ENCODE measurements at regions not wholly inside any gene's neighbourhood (a gene's known extent, or its start where the extent isn't known, plus 50 kb on each side); places are given as distances from the start of the nearest gene placed in this dataset.

DNA sequence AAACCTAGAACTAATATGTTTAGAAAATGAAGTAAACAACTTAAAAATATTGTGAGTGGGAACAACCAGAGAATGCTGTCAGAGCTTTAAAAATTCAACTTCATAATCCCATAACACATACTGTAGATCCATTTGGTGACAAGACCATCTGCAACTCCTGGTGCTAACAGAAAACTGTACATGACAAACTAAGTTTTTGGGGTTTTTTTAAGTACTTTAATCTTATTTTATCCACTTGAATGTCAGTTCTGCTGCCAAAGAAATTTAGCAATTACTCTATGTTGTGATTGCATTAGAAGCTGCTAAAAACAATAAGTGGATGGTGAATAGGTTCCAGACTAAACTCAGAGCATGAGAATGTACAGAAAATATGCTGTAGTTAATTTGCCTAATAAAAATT lies 345.4 kb downstream of the COL12A1 start:
- no peak for TF ChIP-seq JUND (IDR thresholded peaks at IDR 0.05; ENCODE audit: low read depth)
- DNase-seq (ENCODE audit: low read depth in 1 of 2, low spot score in 1 of 2): no peak
- in situ Hi-C loops (cut with HindIII; ENCODE audit: low pct_unique_long_range_greater_than_20kb, low sequenced_read_pairs): no loop called here

DNA sequence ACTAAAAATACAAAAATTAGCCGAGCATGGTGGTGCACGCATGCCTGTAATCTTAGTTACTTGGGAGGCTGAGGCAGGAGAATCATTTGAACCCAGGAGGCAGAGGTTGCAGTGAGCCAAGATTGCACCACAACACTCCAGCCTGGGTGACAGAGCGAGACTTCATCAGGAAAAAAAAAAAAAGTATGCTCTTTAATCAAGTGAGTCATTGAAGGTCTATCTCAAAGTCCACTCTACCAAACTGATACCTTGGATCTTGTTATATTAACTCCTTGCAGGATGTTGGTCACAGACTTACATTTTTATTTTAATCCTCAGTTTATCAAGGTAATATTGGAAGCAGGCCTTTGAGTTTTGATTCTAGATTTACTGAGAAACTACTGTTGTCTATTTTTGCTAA lies 348.7 kb downstream of the COL12A1 start:
- DNase-seq (ENCODE audit: low read depth in 1 of 2, low spot score in 1 of 2): no peak
- TF ChIP-seq JUND (IDR thresholded peaks at IDR 0.05; ENCODE audit: low read depth): no peak
- in situ Hi-C loops (cut with HindIII; ENCODE audit: low pct_unique_long_range_greater_than_20kb, low sequenced_read_pairs): no loop called here

DNA sequence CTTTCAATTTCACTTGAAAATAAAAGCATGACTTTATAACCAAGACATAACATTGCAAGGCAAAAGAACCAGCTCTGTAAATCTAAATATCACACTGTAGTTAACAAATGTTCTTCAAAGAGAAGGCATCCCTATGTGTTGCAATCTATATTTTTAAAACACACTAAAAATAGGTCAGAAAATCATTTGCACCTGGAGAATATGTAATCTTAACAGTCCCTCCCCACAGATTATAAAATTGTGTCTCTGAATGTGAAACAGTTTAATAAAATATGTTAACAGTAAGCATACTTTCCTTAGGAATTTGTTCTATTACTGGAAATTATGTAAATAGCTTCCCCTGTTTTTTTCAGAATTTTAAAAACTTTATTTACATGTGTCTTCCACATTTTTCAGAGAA lies 351.9 kb downstream of the COL12A1 start:
- no peak for DNase-seq (ENCODE audit: low read depth in 1 of 2, low spot score in 1 of 2)
- no peak for TF ChIP-seq JUND (IDR thresholded peaks at IDR 0.05; ENCODE audit: low read depth)
- in situ Hi-C loops (cut with HindIII; ENCODE audit: low pct_unique_long_range_greater_than_20kb, low sequenced_read_pairs): no loop called here

DNA sequence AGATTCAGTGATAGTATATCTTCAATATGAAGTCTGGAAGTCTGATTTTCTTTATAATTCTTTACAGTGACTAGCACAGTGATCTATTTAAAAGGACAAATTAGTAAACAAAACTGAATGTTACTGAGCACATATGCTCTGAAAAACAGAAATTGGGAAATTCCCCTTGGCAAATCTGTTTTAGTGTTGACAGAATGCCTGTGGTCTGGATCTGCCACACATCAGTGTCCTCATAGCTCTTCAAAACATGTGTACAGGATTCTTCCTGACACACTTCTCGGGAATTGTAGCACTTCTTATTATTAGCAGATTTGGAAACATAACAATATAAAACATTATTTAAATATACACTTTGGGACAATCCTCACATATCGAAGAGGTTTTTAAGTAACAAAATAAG lies 354.3 kb downstream of the COL12A1 start:
- no peak for DNase-seq (ENCODE audit: low read depth in 1 of 2, low spot score in 1 of 2)
- no peak for TF ChIP-seq JUND (IDR thresholded peaks at IDR 0.05; ENCODE audit: low read depth)
- in situ Hi-C loops (cut with HindIII; ENCODE audit: low pct_unique_long_range_greater_than_20kb, low sequenced_read_pairs): no loop called here

DNA sequence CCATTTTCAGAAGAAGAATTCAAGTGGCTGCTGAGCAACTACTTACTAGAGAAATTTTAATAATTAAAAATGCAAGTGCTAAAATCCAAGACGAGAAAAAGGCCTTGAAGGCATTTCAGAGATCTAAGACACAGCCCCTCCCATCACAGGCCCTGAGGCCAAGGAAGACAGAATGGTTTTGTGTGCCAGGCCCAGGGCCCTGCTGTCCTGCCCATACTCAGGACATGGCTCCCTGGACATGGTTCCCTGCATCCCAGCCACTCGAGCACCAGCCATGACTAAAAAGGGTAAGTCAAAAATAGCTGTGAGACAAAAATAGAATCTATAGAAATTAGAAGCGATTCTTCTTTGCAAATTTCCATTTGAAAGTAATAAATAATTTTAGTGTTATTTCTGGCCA lies 364.9 kb downstream of the COL12A1 start:
- in situ Hi-C loops (cut with HindIII; ENCODE audit: low pct_unique_long_range_greater_than_20kb, low sequenced_read_pairs): no loop called here
- DNase-seq (ENCODE audit: low read depth in 1 of 2, low spot score in 1 of 2): no peak
- no peak for TF ChIP-seq JUND (IDR thresholded peaks at IDR 0.05; ENCODE audit: low read depth)

DNA sequence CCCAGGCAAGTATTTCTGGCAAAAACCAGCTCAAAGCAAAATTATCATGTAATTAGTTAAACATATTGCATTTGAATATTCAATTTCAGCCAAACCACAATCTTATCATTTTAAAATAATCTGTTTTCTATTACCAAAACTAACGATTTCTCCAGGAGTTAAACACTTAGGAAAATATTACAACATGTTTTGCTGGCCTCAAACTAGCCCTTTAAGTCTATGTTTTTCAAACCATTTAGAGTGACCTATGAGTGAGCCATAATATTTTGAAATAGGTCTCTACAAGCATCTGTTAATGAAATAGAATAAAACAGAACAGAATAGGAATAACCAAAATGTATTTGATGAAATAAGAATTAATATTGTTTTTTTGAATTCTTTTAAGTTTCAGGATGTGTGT lies 370.9 kb downstream of the COL12A1 start:
- DNase-seq (ENCODE audit: low read depth in 1 of 2, low spot score in 1 of 2): no peak
- no peak for TF ChIP-seq JUND (IDR thresholded peaks at IDR 0.05; ENCODE audit: low read depth)
- in situ Hi-C loops (cut with HindIII; ENCODE audit: low pct_unique_long_range_greater_than_20kb, low sequenced_read_pairs): no loop called here

DNA sequence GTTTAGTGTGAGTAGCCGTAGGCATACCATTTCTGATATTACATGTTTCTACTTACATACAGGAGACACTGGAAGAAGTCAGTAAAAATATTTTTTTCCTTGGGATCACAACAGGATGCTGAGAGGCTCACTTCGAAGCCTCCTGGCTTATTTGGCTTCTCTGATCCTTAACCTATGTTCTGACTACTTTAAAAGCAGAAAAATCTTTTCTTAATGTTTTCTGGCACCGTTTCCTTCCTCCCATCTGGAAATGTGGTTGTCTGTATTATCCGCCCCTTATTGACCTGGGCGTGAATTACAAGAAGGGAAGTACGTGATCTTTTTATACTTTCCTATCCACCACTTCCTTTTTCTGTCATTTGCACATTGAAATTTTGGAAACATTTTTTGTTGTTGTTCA lies 379.6 kb downstream of the COL12A1 start:
- no peak for DNase-seq (ENCODE audit: low read depth in 1 of 2, low spot score in 1 of 2)
- TF ChIP-seq JUND (IDR thresholded peaks at IDR 0.05; ENCODE audit: low read depth): no peak
- in situ Hi-C loops (cut with HindIII; ENCODE audit: low pct_unique_long_range_greater_than_20kb, low sequenced_read_pairs): no loop called here

DNA sequence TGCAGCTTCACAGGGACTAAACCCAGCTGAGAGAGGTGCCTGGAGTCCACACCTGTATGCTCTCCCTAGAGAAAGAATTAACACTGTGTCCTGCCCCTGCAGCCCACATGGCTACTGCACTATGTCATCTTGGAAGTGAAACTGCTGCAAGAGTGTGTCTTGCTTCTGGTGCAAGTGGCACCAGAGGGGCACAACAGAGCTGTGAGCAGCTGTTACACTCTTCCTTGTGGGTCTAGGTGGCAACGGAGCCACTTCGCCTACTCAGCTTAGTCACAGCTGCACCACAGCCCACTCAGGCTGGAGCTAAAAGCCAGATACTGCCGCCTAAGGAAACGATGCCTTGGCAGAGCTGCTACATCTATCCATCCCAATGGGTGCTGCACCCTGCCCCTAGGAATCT lies 391.4 kb downstream of the COL12A1 start:
- in situ Hi-C loops (cut with HindIII; ENCODE audit: low pct_unique_long_range_greater_than_20kb, low sequenced_read_pairs): no loop called here
- no peak for TF ChIP-seq JUND (IDR thresholded peaks at IDR 0.05; ENCODE audit: low read depth)
- DNase-seq (ENCODE audit: low read depth in 1 of 2, low spot score in 1 of 2): no peak

DNA sequence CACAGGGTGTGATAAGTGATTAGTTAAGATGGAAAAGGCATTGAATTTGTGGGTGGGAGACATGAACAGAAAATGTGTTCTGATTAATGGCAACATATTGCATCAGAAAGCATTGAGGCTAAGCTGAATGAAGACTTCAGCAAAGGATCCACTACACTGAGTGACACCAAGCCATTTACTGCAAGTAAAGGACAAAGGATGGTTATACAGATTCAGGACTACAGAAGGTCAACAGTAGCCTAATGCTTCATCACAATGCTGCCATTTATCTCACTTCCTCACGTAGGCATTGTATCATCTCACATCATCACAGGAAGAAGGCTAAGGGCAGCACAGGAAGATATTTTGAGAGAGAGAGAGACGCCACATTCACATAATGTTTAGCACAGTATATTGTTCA lies 398.2 kb downstream of the COL12A1 start:
- no peak for TF ChIP-seq JUND (IDR thresholded peaks at IDR 0.05; ENCODE audit: low read depth)
- in situ Hi-C loops (cut with HindIII; ENCODE audit: low pct_unique_long_range_greater_than_20kb, low sequenced_read_pairs): no loop called here
- no peak for DNase-seq (ENCODE audit: low read depth in 1 of 2, low spot score in 1 of 2)

DNA sequence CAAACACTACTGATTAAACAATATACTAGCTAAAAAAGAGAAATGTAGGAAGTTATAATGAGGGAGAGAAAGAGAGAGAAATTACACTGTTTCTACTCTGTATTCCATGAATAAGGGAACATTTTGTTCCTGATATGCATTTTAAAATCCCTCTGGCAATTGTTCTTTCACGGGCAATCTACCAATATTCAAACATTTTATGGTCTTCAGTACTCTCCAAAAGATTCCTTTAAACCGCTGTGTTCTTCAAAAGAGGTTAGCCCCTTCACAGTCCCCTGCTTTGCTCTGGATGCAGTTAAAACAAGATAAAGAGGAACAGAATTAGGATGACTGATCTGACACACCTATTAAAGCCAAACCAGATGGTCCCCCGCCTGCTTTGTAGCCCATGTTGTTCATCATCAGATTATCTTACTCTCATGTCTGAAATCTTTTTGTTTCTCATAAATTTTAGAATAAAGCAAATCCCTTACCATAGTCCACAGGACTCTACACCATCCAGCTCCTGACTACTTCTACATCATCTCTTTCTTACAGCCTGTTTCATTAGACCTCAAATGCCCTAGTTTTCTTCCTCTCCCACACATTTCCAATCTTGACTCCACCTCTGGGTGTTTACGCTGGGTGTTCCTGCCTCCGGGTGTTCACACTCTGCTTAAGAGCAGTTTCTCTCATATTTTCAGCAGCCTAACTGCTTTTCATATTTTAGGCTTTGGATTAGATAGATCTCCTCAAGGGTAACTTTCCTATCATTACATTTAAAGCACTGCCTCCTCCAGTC lies 399.7 kb downstream of the COL12A1 start:
- in situ Hi-C loops (cut with HindIII; ENCODE audit: low pct_unique_long_range_greater_than_20kb, low sequenced_read_pairs): no loop called here
- no peak for DNase-seq (ENCODE audit: low read depth in 1 of 2, low spot score in 1 of 2)
- no peak for TF ChIP-seq JUND (IDR thresholded peaks at IDR 0.05; ENCODE audit: low read depth)

DNA sequence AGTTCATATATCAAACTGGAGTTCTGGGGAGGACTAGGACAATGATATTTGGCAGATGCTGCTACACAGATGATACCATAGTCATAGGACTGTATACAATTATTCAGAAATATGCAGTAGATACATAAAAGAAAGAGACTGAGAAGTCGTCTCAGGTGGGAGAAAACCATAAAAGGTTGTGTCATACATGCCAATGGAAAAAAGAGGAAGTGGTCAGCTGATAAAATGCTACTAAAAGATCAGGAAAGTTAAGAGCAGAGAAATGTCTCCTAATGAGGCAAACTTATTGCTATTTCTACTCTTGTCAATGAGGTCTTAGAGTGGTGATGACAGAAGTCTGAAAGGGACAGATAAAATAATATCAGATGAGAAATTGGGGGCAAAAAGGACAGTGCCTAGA lies 407.6 kb downstream of the COL12A1 start:
- DNase-seq (ENCODE audit: low read depth in 1 of 2, low spot score in 1 of 2): no peak
- no peak for TF ChIP-seq JUND (IDR thresholded peaks at IDR 0.05; ENCODE audit: low read depth)
- in situ Hi-C loops (cut with HindIII; ENCODE audit: low pct_unique_long_range_greater_than_20kb, low sequenced_read_pairs): no loop called here

DNA sequence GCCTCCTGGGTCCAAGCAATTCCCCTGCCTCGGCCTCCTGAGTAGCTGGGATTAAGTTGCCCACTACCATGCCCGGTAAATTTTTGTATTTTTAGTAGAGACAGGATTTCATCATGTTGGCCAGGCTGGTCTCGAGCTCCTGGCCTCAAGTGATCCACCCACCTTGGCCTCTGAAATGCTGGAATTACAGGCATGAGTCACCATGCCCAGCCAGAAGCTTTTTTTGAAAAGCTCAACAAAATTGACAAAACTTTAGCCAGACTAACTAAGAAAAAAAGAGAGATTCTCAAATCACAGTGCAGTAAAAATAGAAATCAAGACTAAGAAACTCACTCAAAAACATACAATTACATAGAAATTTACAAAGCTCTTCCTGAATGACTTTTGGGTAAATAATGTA lies 420.6 kb downstream of the COL12A1 start:
- in situ Hi-C loops (cut with HindIII; ENCODE audit: low pct_unique_long_range_greater_than_20kb, low sequenced_read_pairs): no loop called here
- no peak for DNase-seq (ENCODE audit: low read depth in 1 of 2, low spot score in 1 of 2)
- no peak for TF ChIP-seq JUND (IDR thresholded peaks at IDR 0.05; ENCODE audit: low read depth)

DNA sequence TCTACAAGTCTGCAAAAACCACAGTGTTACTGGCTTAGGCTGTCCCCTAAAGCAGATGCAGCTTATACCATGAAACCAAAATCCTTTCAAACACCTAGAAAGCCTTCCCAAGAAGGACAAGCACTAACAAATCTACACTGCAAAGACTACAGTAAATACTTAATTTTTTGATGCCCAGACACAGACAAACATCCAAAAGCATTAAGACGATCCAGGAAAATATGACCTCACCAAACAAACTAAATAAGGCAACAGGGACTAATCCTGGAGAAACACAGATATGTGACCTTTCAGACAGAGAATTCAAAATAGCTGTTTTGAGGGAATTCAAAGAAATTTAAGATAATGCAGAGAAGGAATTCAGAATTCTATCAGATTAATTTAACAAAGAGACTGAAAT lies 423.5 kb downstream of the COL12A1 start:
- in situ Hi-C loops (cut with HindIII; ENCODE audit: low pct_unique_long_range_greater_than_20kb, low sequenced_read_pairs): no loop called here
- TF ChIP-seq JUND (IDR thresholded peaks at IDR 0.05; ENCODE audit: low read depth): no peak
- DNase-seq (ENCODE audit: low read depth in 1 of 2, low spot score in 1 of 2): no peak

DNA sequence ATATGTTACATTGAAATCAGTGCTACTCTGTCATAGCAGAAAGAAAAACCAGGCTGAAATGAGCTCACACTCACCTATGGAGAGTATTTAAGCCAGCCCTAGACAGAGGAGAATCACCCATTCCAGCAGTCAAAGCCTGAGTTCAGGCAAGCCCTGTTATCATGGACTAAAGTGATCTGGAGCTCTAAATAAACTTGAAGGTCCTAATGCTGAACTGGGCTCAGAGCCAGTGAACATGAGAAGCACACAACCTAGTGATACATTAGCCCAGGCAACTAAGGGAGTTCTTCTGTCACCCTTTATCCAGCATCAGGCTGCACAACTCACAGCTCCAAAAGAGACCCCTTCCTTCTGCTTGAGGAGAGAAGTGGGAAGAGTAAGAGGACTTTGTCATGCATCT lies 425.0 kb downstream of the COL12A1 start:
- TF ChIP-seq JUND (IDR thresholded peaks at IDR 0.05; ENCODE audit: low read depth): no peak
- no peak for DNase-seq (ENCODE audit: low read depth in 1 of 2, low spot score in 1 of 2)
- in situ Hi-C loops (cut with HindIII; ENCODE audit: low pct_unique_long_range_greater_than_20kb, low sequenced_read_pairs): no loop called here
